A549 (cell line): ENCODE measurements at regions not wholly inside any gene's neighbourhood (a gene's known extent, or its start where the extent isn't known, plus 50 kb on each side); places are given as distances from the start of the nearest gene placed in this dataset.

Experiments used
- CTCF ChIP-seq: fragments of >200 bp; sonication (Bioruptor Twin); formaldehyde crosslinking; IDR thresholded peaks from 3 replicates; pipeline ENCODE4 v1.5.1; 2016
- ELK1 ChIP-seq: fragments of 150-350 bp; IDR thresholded peaks from 2 replicates; pipeline ENCODE4 v1.6.1; 2014; ENCODE audit warnings: low read depth, mild to moderate bottlenecking, low read length
- FOSB ChIP-seq: fragments of 250-450 bp; sonication (Bioruptor Pico); IDR thresholded peaks from 2 replicates; pipeline ENCODE4 v1.5.0; 2020; ENCODE audit warnings: mild to moderate bottlenecking, moderate library complexity
- MAFK ChIP-seq: fragments of 450-650 bp; IDR thresholded peaks from 2 replicates; pipeline ENCODE4 v1.6.1; 2014; ENCODE audit not compliant: partially characterized antibody
- NFE2L2 ChIP-seq: fragments of 150-350 bp; conservative IDR thresholded peaks from 2 replicates; pipeline ENCODE4 v1.6.1; 2014; ENCODE audit warnings: low read length
- POLR2A ChIP-seq: IDR thresholded peaks from 2 replicates; pipeline ENCODE4 v1.6.1; 2012; ENCODE audit warnings: mild to moderate bottlenecking, low read length
- SREBF2 ChIP-seq: fragments of 450-650 bp; IDR thresholded peaks from 2 replicates; pipeline ENCODE4 v1.6.1; 2014; ENCODE audit warnings: mild to moderate bottlenecking, moderate library complexity
- TFCP2L1 ChIP-seq: fragments of 250-450 bp; sonication (Bioruptor Pico); IDR thresholded peaks from 2 replicates; pipeline ENCODE4 v1.5.0; 2021; ENCODE audit warnings: mild to moderate bottlenecking

GRCh38 chr9:8255850-8256249 lies 456.3 kb upstream of the DMAC1 start:
- peak; percentile 76 for TF ChIP-seq MAFK
- TF ChIP-seq CTCF, result no peak
- TF ChIP-seq SREBF2, result no peak
- no peak for TF ChIP-seq NFE2L2
- TF ChIP-seq POLR2A, result no peak
- no peak for TF ChIP-seq FOSB (CRISPR knock-in tag)
- TF ChIP-seq ELK1, result no peak
- TF ChIP-seq TFCP2L1 (CRISPR knock-in tag), result no peak
